DMS53 (cell line): ENCODE measurements at regions not wholly inside any gene's neighbourhood (a gene's known extent, or its start where the extent isn't known, plus 50 kb on each side); places are given as distances from the start of the nearest gene placed in this dataset.

Experiments used
- DNase-seq: peaks from one replicate; lab custom pipeline; 2025; lab: John Stamatoyannopoulos, UW

DNA sequence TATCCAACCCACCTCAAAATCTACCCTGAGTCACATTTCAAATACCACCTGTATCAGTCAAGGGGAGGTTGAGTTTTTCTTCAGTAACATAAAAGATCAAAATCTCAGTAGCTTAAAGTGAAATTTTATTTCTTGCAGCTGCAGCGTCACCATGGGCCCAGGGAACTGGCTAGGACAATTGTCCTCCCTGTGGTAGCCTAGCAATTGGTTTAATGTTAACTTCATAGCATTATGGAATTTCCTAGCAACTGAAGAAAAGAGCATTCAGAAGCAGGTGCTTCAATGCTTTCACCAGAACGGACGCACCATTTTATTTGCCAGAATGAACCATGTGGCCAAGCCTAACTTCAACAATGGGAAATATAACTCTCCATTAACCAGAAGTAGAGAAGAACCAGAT lies 359.3 kb upstream of the TSHZ3 start:
- no peak for DNase-seq

- DNase-seq: no peak
These were observed 360.2 kb upstream of the TSHZ3 start for GRCh38 chr19:31709476-31709875.

DNA sequence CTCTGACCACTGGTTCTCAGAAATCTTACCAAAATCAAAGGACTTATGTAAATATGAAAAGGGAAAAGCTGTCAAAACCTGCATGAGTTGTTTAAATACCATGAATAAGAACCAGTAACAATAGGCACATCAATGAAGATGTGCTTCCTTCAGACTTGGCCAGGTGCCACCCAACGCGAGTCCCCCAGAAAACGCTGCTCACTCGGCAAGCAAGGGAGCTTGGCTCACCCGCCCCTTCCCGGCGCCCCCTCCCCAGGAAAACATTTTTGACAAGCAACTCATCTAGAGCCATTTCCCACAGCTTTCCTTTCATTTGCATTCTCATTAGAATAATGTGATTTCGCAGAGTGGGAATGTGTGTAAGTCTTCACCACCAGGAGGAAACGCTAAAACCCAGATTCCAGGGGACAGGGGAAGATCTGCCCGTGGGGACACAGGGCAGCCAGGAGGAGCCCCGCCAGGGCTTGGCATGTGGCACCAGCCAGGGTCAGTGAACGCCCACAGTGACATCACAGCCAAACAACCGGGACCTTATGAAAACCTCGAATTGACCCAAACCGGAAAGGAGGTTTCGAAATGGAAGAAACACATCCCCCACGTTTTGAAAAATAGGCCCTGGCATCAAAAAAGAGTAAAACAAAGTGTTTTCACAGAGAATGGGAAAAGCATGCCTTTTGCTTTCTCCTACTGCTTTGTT lies 366.2 kb upstream of the TSHZ3 start:
- DNase-seq: no peak

DNA sequence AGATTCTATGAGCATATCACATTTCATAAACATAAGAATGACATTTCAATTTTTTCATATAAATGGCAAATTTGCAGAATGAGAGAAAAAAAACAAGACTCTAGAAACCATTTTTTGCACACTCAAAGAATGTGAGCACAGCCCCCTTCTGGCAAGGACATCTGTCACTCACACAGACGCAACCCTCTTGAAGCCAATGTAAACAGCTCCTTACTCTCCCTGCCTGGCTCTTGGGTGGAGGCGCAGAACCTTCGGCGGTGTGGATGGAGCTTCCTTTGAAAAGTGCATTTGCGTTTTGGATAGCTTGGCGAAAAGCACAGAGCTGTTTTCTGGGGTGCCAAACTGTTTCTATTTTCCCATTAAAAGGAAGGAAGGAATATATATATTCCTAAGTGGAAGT lies 367.6 kb upstream of the TSHZ3 start:
- no peak for DNase-seq

GRCh38 chr19:31717269-31717923 lies 368.2 kb upstream of the TSHZ3 start:
- no peak for DNase-seq

GRCh38 chr19:31718032-31718431 lies 368.8 kb upstream of the TSHZ3 start:
- no peak for DNase-seq

- no peak for DNase-seq
These were observed 369.7 kb upstream of the TSHZ3 start for GRCh38 chr19:31718898-31719297.

DNA sequence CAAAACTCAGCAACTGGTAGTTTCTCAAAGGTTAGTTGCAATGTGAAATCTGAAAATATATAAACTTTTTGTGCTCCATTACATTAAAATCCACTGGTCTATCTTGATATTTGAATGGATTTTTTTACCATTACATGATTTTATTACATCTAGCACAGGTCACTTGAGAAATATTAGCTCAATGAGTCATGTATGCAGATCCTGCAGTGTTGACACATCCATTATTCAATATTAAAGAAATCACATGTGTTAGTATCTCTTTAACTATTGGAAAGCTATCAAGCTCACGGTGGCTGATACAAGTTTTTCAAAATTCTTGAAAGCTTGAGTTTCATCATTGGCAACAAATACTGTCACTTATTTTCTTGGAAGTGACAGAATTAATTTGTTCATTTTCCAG lies 373.9 kb upstream of the TSHZ3 start:
- DNase-seq: no peak

DNA sequence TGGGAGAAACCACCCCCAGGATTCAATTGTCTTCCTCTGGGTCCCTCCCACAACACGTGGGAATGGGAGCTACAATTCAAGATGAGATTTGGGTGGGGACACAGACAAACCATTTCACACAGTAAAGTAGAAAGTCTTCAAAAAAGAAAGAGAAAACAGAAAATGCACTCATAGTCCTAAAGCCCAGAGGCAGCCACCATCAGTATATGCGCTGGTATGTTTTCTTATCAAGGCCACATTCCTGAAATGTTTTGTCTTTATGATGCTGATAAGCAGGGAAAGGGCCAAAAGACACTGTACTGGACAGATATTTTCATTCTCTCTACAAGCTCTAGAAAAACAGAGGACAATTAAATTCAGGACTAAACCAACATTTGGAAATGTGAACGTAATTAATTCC lies 375.8 kb upstream of the TSHZ3 start:
- no peak for DNase-seq

DNA sequence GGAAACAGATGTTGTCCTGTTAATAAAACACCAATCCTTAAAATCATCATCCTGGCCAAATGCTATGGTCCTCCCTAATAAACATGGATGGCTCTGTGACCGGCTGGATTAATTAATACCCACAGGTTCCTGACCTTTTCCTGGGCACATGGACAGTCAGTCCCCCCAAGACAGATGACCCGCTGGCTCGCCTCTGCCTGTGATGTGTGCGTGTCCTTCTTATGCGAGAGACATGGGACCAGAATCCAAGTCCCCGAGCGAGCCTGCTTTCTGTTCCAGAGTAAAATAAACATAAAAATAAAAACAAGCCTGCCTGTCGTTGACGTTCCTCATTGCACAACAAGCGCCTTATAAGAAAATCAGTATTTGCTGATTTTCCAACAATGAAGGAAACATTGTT lies 378.3 kb upstream of the TSHZ3 start:
- DNase-seq: no peak

- DNase-seq: no peak
These were observed 381.0 kb upstream of the TSHZ3 start for GRCh38 chr19:31730270-31730669.

GRCh38 chr19:31733591-31733990 lies 384.4 kb upstream of the TSHZ3 start:
- no peak for DNase-seq

DNA sequence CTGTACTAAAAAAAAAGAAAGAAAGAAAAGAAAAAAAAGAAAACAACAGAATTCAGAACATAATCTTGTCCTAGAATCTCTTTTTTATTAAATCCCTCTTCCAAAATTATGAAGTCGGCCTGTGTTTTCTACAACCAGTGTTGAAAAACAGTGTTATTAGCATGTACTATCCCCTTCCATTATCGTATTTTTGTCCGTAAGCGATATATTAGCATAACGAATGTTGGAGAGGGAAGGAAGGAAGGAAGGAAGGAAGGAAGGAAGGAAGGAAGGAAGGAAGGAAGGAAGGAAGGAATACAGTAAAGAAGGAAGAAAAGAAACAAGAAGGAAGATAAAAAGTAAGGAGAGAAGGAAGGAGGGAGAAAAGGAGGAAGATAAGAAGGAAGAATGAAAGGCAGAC lies 393.0 kb upstream of the TSHZ3 start:
- no peak for DNase-seq

DNA sequence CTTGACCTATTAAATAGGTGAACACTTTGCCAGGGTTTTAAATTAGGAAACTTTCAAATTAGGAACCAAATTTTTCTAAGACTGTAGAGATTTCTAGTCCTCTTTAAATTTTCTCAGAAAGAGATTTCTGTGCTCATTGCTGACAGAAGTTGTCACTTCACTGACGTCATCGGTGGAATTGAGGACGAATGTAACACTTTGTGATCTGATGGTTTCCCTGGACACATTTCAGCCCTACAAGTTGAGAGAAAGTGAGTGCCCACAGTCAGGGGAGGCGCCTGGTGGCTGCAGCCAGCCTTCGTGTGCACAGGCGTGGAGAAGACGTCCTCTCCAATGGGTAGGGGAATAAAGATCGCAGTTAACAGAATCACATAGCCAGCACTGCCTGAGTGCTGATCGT lies 396.5 kb upstream of the TSHZ3 start:
- DNase-seq: no peak

GRCh38 chr19:31749231-31749630 lies 400.0 kb upstream of the TSHZ3 start:
- no peak for DNase-seq

- no peak for DNase-seq
These were observed 410.1 kb upstream of the TSHZ3 start for GRCh38 chr19:31759359-31759758.

DNA sequence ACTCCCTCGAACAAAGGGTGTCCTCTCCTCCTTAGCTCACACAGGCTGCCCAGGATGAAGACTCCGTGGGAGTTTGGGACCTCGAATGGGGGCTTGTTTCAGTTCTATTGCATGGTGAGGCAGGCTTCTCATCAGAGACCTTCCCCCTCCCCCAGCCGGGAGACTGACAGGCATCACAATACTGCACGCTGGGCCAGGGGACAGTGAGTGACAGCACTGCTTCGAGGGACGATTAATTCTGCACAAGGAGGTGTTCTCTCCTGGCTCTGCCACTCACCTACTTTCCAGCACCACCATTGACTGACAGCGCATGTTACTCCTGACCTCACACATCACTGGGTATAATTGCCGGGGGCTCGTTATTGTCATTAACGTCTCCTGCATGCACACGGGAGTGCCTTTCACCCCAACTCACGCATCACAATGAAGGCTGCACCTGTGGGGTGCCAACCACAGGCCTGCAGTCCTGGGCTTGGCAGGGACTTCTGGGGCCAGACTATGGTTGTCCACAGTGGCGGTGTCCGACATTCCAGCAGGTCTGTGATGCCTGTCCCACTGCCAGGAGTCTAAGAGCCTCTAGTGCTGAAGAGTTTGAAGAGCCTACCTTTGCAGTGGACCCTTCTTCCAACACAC lies 412.2 kb upstream of the TSHZ3 start:
- no peak for DNase-seq

DNA sequence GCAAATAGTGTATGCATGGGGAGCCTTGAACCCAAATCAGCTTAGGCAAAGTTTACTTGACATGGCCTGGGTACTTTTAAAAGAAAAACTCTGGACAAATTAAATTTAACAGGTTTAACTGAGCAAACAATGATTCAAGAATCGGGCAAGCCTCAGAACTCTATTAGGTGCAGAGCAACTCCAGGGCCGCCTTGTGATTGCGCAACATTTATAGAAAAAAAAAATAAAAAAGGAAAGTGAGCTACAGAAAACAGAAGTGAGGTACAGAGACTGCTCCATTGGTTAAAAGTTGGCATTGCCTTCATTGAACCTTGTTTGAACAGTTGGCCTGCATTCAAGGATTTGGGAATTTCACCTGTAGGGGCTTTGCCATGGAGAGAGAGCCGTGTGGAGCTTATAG lies 421.0 kb upstream of the TSHZ3 start:
- no peak for DNase-seq

DNA sequence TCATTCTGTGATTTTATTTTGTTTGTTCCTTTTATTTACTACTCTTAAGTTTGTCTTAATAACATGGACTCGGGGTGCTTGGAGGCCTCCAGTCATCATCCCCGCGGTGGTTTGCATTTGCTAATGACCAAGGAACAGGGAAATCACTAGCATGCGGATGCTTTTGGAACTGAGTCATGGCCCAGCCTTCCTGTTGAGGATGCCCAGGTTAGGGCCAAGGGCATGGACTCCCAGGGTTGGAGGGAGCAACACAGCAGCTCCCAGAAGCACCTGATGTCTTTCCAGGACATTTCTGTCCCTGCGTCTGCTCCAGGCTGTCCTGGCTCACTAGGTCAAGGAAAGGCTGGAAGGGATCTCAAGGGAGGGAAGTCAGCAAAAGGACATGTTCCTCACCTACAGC lies 423.7 kb upstream of the TSHZ3 start:
- DNase-seq: no peak

DNA sequence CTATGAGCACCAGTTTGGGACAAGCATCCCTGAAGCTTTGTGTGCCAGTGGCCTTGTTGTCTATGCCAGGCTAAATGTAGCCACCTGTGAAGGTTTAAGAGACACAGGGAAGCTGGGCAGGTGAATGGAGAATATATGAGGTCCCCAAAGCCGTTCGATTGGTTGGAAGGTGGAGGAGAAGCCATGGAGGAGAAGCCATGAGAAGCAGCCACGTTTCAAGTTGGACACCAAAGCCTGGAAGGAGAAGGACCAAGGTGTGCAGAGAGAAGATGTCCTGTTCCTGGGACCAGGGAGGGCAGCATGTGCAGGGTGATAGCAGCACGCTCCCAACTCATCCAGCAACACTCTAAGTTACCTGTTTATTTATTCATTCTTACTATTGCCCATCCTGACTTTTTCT lies 432.3 kb upstream of the TSHZ3 start:
- no peak for DNase-seq

- DNase-seq: no peak
These were observed 434.4 kb upstream of the TSHZ3 start for GRCh38 chr19:31783592-31783991.

- no peak for DNase-seq
These were observed 435.4 kb upstream of the TSHZ3 start for GRCh38 chr19:31784671-31785101.

- no peak for DNase-seq
These were observed 452.4 kb upstream of the TSHZ3 start for GRCh38 chr19:31801611-31802010.
